ENCODE measurements at regions not wholly inside any gene's neighbourhood (a gene's known extent, or its start where the extent isn't known, plus 50 kb on each side); places are given as distances from the start of the nearest gene placed in this dataset.
"Not testable (repeated sequence)": the region's sequence is repeated elsewhere in the genome, so short reads cannot be mapped to it uniquely, and the experiment has no call there.

DNA sequence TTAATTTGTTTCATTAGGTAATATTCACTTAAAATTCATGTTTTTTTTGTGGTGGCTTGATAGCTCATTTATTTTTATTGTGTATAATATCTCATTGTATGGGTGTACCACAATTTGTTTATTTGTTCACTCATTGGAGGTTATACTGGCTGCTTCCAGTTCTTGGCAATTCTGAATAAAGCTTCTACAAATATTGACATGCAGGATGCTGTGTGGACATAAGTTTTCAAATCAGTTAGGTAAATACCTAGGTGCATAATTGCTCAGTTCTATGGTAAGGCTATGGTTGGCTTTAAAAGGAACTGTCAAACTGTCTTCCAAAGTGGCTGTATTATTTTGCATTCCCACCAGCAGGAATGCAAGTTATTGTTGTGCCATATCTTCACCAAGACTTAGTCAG is 504.5 kb upstream of the GALNTL6 start:
- DNase-seq = no peak

GRCh38 chr4:171298048-171298718 is 515.0 kb upstream of the GALNTL6 start:
- DNase-seq = not testable (repeated sequence)

- DNase-seq = peak in 1 of 3 donors; percentile 1
Measured at GRCh38 chr4:171288816-171289432, 524.3 kb upstream of the GALNTL6 start.

GRCh38 chr4:171281359-171281758 is 531.8 kb upstream of the GALNTL6 start:
- DNase-seq = no peak

- DNase-seq = no peak
Measured at GRCh38 chr4:171279131-171279530, 534.1 kb upstream of the GALNTL6 start.

- DNase-seq = no peak
Measured at GRCh38 chr4:171266671-171267070, 546.5 kb upstream of the GALNTL6 start.

- no peak for DNase-seq
Measured at GRCh38 chr4:171265190-171265818, 547.9 kb upstream of the GALNTL6 start.

DNA sequence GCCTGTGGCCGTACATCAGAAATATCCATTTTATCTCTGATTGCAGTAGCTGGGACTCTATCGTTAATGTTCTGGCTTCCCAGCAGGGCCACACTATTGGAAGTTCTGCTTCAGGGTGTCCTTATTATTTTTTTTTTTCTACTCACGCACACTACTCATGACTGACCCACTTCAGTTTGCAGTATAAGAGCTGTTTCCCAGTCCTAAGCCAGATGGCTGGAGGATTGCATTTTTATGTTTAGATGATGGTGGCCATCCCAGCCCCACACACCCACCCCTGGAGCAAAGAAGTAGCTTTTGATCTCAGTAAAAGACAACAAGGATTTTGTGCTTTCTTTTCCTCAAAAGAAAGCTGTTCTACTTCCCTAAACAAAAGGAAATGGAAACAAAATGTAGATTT is 557.0 kb upstream of the GALNTL6 start:
- no peak for DNase-seq

- no peak for DNase-seq
Measured at GRCh38 chr4:171246948-171247347, 566.3 kb upstream of the GALNTL6 start.

DNA sequence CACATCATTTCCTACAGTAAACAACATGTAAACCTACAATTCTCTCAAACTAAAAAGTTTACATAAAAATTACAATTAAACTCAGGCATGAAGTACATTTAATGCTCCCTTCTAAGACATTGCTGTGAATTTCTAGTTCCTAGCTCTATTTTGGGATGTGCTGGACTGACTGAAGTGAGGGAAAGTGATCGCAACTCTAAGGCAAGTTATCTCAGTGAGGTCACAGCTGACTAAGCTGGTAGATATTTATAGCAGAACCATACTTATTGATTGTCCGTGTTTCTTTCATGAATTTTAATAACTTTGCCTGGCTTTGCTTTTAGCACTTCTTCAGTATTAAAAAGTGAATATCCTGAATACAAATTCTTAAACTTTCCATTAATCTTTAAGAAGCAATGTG is 570.4 kb upstream of the GALNTL6 start:
- DNase-seq = no peak

- DNase-seq = peak in 1 of 3 donors; percentile 29
Measured at GRCh38 chr4:171239196-171239595, 574.0 kb upstream of the GALNTL6 start.

GRCh38 chr4:171235521-171235920 is 577.7 kb upstream of the GALNTL6 start:
- peak; percentile 6 to 45 (median 25) for DNase-seq

GRCh38 chr4:171229354-171229753 is 583.9 kb upstream of the GALNTL6 start:
- not testable (repeated sequence) for DNase-seq

- no peak for DNase-seq
Measured at GRCh38 chr4:171221181-171221580, 592.0 kb upstream of the GALNTL6 start.

DNA sequence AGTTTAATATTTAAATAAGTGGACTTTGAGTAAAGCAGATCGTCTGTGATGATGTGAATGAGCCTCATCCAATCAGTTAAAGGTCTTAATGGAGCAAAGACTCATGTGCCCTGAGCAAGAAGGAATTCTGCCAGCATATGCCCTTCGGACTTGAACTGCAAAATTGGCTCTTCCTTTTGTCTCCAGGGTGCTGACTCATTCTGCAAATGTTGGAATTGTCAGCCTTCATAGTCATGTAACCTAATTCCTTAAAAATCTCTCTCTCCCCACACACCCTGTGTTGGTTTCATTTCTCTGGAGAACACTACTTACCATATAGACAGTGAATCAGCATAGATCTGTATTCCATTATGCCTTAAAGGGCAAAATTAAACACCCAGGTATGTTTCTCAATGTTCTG is 609.8 kb upstream of the GALNTL6 start:
- DNase-seq = no peak

GRCh38 chr4:171202908-171203307 is 610.3 kb upstream of the GALNTL6 start:
- no peak for DNase-seq

- DNase-seq = no peak
Measured at GRCh38 chr4:171186700-171187099, 626.5 kb upstream of the GALNTL6 start.

- DNase-seq = no peak
Measured at GRCh38 chr4:171181090-171181489, 632.1 kb upstream of the GALNTL6 start.

GRCh38 chr4:171170671-171171070 is 642.5 kb upstream of the GALNTL6 start:
- no peak for DNase-seq

- no peak for DNase-seq
Measured at GRCh38 chr4:171169396-171169795, 643.8 kb upstream of the GALNTL6 start.

DNA sequence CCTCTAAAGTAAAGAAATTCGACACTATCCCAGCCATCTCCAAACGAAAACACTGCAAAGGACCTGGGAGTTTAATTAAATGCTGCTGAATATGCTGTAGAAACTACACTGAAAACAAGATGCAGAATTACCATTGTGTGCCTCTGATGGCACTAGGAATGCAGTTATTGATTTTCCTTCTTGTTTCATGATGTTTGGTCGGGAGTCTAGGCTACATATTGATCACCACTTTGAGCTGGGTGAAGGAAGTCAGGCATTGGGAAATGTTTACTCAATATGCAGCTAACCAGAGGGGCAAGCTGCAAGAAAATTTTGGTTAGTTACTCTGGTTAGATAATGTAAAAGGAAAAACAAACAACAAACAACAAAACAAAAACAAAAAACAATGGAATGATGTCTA is 650.7 kb upstream of the GALNTL6 start:
- DNase-seq = no peak

- no peak for DNase-seq
Measured at GRCh38 chr4:171157462-171158082, 655.6 kb upstream of the GALNTL6 start.

DNA sequence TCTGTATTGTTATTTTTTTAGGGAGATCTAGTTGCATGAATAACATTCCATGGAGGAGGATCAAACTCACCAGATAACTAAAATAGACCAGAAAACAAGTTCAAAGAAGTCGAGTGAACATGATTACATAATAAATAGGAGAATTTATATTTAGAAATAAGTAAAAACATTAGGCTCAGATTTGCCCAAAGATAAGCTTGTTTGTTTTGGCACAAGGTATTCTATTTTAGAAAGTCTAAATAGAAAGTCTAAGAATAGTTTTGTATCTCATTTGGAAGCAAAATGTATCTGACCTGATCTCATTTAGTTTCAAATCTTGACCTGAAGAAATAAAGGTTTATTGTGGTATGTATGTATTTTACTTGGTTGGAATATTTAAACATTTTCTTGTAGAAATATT is 670.6 kb upstream of the GALNTL6 start:
- DNase-seq = no peak

- DNase-seq = no peak
Measured at GRCh38 chr4:171142045-171142444, 671.2 kb upstream of the GALNTL6 start.
